Thyroid gland (tissue), 4 donors: ENCODE measurements at regions not wholly inside any gene's neighbourhood (a gene's known extent, or its start where the extent isn't known, plus 50 kb on each side); places are given as distances from the start of the nearest gene placed in this dataset.
A peak's percentile ranks its signal among the peaks of the same experiment; 100 is the strongest.

ENCODE experiments used
- DNase-seq, 2 donors: peaks; one replicate each; pipeline ENCODE4 v3.0.0-alpha.2; 2019
- H3K27ac ChIP-seq, 3 donors: fragments of 200-600 bp; sonication (generic); 1 replicate in 2 of 3; 2 replicates in 1 of 3; pipeline ENCODE4 v1.5.1; 2016 to 2019; ENCODE audit warnings: mild to moderate bottlenecking in 1 of 3, moderate library complexity in 1 of 3
- H3K27me3 ChIP-seq: fragments of 200-600 bp; sonication (generic); one replicate; pipeline ENCODE4 v1.5.1; 2019
- H3K36me3 ChIP-seq, 2 donors: fragments of 200-600 bp; sonication (generic); one replicate each; pipeline ENCODE4 v1.5.1; 2016 to 2019
- H3K4me1 ChIP-seq, 2 donors: fragments of 200-600 bp; sonication (generic); one replicate each; pipeline ENCODE4 v1.5.1; 2017 to 2019
- H3K4me3 ChIP-seq, 3 donors: fragments of 200-600 bp; sonication (generic); replicated peaks in 1 of 3; 1 replicate in 2 of 3; 2 replicates in 1 of 3; pipeline ENCODE4 v1.5.1; 2016; ENCODE audit warnings: mild to moderate bottlenecking in 1 of 3
- H3K9me3 ChIP-seq: fragments of 200-600 bp; sonication (generic); one replicate; pipeline ENCODE4 v1.5.1; 2017
- CTCF ChIP-seq, 6 experiments: fragments of 200-600 bp in 3 of 6; fragments of 450-650 bp in 3 of 6; sonication (generic) in 3 of 6; IDR thresholded peaks; one replicate each; pipeline ENCODE4 v1.5.1; 2016 to 2019; ENCODE audit warnings: antibody characterized with exemption in 6 of 6, mild to moderate bottlenecking in 2 of 6, inconsistent platforms in 1 of 6, moderate library complexity in 1 of 6
- POLR2A ChIP-seq, 2 donors: fragments of 450-650 bp; IDR thresholded peaks; one replicate each; pipeline ENCODE4 v1.6.1; 2017; ENCODE audit warnings: antibody characterized with exemption in 2 of 2, mild to moderate bottlenecking in 2 of 2, moderate library complexity in 1 of 2
- WGBS, 2 donors: methylation state at CpG; one replicate each; pipeline ENCODE4 v1.1.5; 2017; 5-methylcytosine and 5-hydroxymethylcytosine counted together
- intact Hi-C: fragments of 100-400 bp; cut with DNase I; formaldehyde crosslinking; loops from one replicate; pipeline ENCODE4 v1.15.1; 2023

- 87 to 93% methylated on average over 7 of the region's 7 CpGs for WGBS, 2 donors
- Histone ChIP-seq H3K9me3 (no peaks in the 10 kb centered on the region), H3K27me3 (no peaks in the 10 kb centered on the region), H3K4me3 (no peak overlapping the region), H3K4me1 (peaks cover 0 to 11% of the 10 kb centered on the region in 2 donors), H3K27ac (no peak overlapping the region), H3K36me3 (no peaks in the 10 kb centered on the region)
- no peak for DNase-seq
- intact Hi-C loops = loop anchor here (10.0 kb wide), 1 partner anchor 148 kb away; the partner anchor contains the start of gene BMPER
- TF ChIP-seq POLR2A (IDR thresholded peaks at IDR 0.05) (no peak), CTCF (IDR thresholded peaks at IDR 0.05) (no peak)
Observed at GRCh38 chr7:33757050-33757449, 148.3 kb upstream of the BMPER start.

DNA sequence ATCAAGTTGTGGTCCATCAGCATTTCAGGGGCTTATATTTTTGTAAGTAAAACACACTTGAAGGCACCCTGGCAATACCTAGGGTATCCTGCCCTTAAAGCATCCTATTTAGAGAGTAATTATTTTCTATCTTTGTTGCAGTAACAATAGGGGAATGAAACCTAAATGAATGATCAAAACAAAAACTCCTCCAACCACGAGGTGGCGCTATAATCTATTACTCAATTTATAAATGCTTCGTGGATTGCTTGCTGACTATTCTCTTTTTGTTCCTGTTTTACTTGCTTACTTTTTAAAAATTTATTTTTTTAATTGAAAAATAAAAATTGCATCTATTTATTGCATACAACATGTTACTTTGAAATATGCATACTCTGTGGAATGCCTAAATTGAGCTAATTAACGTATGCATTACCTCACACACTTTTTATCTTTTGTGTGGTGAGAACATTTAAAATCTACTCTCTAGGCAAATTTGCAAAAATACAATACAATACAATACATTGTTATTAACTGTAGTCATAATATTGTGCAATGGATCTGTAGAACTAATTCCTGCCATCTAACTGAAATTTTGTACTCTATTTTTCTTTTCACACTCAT, 147.7 kb upstream of the BMPER start:
- peaks cover 0 to 11% of the 10 kb centered on the region in 2 donors for H3K4me1 ChIP-seq
- no peaks in the 10 kb centered on the region for H3K9me3 ChIP-seq
- TF ChIP-seq POLR2A (IDR thresholded peaks at IDR 0.05) (no peak), CTCF (IDR thresholded peaks at IDR 0.05) (peak in 5 of 6 experiments; percentile 18 to 62 (median 52))
- intact Hi-C loops = loop anchor here (10.0 kb wide), 1 partner anchor 147 kb away; the partner anchor contains the start of gene BMPER
- no peak overlapping the region for H3K27ac ChIP-seq
- 28 to 30% methylated on average over 4 of the region's 4 CpGs for WGBS, 2 donors
- peak in 1 of 2 donors; percentile 13 for DNase-seq
- no peaks in the 10 kb centered on the region for H3K27me3 ChIP-seq
- H3K4me3 ChIP-seq = no peak overlapping the region
- H3K36me3 ChIP-seq = no peaks in the 10 kb centered on the region

GRCh38 chr7:33760146-33760545, 145.2 kb upstream of the BMPER start:
- Histone ChIP-seq H3K9me3 (no peaks in the 10 kb centered on the region), H3K36me3 (no peaks in the 10 kb centered on the region), H3K27me3 (no peaks in the 10 kb centered on the region), H3K27ac (no peak overlapping the region), H3K4me3 (no peak overlapping the region), H3K4me1 (peaks cover 0 to 6% of the 10 kb centered on the region in 2 donors)
- 94 to 100% methylated on average over 3 of the region's 3 CpGs for WGBS, 2 donors
- intact Hi-C loops = no loop called here
- TF ChIP-seq POLR2A (IDR thresholded peaks at IDR 0.05) (no peak), CTCF (IDR thresholded peaks at IDR 0.05) (no peak)
- no peak for DNase-seq

- WGBS, 2 donors = 79% methylated on average over 3 of the region's 3 CpGs
- DNase-seq = no peak
- H3K36me3 ChIP-seq = no peaks in the 10 kb centered on the region
- H3K27ac ChIP-seq = no peak overlapping the region
- no peaks in the 10 kb centered on the region for H3K27me3 ChIP-seq
- intact Hi-C loops = no loop called here
- H3K4me3 ChIP-seq = no peak overlapping the region
- TF ChIP-seq POLR2A (IDR thresholded peaks at IDR 0.05) (no peak), CTCF (IDR thresholded peaks at IDR 0.05) (no peak)
- H3K9me3 ChIP-seq = no peaks in the 10 kb centered on the region
- H3K4me1 ChIP-seq = no peaks in the 10 kb centered on the region
Observed at GRCh38 chr7:33760834-33761233, 144.5 kb upstream of the BMPER start.

DNA sequence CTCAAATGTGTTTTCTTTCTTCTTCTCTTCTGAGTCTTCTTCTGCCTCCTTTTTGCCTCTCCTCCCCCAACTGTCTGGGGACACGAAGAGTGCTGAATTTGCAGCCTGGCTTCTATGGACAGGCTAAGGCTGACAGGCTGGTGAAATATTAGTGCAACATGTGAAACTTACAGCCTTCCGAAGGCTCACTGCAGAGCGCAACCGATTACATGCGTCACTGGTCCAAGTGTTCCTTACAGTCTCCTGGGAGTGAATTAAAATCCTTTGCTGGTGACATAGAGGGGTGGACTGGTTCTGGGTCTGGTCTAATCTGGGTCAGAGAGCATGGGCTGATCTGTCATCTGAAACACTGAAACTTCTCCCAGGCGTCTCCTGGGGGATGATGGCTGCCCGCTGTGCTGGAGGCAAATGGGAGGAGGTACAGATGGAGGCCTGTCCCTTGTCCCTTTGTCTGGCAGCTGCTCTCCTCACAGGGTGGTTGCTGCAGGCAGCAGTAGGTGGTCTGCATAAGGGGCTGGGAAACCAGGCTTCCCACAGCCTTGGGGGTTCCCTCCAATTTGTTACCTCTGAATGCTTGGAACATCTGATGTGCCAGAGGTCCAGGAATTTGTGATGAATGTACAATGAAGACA, 143.8 kb upstream of the BMPER start:
- Histone ChIP-seq H3K27ac (no peak overlapping the region), H3K9me3 (no peaks in the 10 kb centered on the region), H3K36me3 (no peaks in the 10 kb centered on the region), H3K4me3 (no peak overlapping the region), H3K4me1 (no peaks in the 10 kb centered on the region), H3K27me3 (no peaks in the 10 kb centered on the region)
- intact Hi-C loops = no loop called here
- TF ChIP-seq POLR2A (IDR thresholded peaks at IDR 0.05) = no peak
- no peak for TF ChIP-seq CTCF (IDR thresholded peaks at IDR 0.05)
- DNase-seq = no peak
- 81 to 89% methylated on average over 6 to 7 of the region's 7 CpGs for WGBS, 2 donors
